SU-DHL-6 (cell line): ENCODE measurements at regions not wholly inside any gene's neighbourhood (a gene's known extent, or its start where the extent isn't known, plus 50 kb on each side); places are given as distances from the start of the nearest gene placed in this dataset.

Experiments used
- CTCF ChIP-seq: fragments of 200-600 bp; sonication (generic); IDR thresholded peaks from one replicate; pipeline ENCODE4 v1.5.1; 2017; ENCODE audit warnings: antibody characterized with exemption, mild to moderate bottlenecking, low read length, moderate library complexity; ENCODE audit not compliant: insufficient read depth, poor library complexity, severe bottlenecking
- EZH2phosphoT487 ChIP-seq: fragments of 200-600 bp; sonication (generic), shearing (Covaris generic); conservative IDR thresholded peaks from 2 replicates; pipeline ENCODE4 v1.6.1; 2018; ENCODE audit warnings: mild to moderate bottlenecking, antibody characterized with exemption, low read length, moderate library complexity, mixed read lengths

DNA sequence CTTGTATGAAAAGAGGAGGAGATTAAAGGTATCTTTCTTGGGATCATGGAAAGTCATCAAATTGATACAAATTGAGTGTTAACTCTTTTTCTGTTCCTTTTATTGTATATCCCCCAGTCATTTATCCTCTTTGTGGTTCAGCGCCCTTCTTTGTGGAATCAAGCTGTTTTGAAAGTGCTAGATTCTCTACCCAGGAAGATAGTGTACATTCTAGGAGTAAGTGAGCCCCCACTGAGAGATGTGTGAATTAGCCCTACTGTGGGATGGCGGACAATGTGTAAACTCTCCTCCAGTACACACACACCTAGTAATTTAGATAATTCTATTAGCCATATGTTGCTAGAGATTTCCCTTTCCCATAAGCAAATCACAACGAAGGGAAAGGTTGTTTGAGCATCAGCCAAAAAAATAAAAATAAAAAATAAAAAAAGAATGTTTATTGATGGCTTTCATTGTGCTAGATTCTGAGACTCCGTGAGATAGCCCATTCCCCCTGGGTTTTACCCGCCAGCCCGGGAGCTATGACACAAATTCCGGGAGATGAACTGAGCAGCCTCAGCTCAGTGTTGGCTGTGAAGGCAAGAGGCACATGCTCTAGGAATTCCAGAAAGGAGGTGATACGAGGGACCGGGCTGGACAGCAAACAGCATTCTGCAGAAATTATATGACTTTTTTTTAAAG, 378.4 kb upstream of the RUNX1 start:
- no peak for TF ChIP-seq CTCF
- TF ChIP-seq EZH2phosphoT487, result no peak
